ENCODE measurements at regions not wholly inside any gene's neighbourhood (a gene's known extent, or its start where the extent isn't known, plus 50 kb on each side); places are given as distances from the start of the nearest gene placed in this dataset.
"Not testable (repeated sequence)": the region's sequence is repeated elsewhere in the genome, so short reads cannot be mapped to it uniquely, and the experiment has no call there.

GRCh38 chr3:75395580-75396315 lies 268.4 kb upstream of the FRG2C start:
- DNase-seq: no peak

- no peak for DNase-seq
Observed at GRCh38 chr3:75396316-75396802, 267.8 kb upstream of the FRG2C start.

DNA sequence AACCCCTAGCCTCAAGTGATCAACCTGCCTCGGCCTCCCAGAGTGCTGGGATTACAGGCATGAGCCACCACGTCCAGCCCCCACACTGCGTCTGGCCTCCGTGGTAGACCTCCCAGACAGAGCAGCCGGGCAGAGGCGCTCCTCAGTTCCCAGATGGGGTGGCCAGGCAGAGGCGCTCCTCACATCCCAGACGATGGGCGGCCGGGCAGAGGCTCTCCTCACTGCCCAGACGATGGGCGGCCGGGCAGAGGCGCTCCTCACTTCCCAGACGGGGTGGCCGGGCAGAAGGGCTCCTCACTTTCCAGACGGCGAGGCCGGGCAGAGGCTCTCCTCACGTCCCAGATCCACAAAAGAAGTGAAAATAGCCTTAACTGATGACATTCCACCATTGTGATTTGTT lies 266.6 kb upstream of the FRG2C start:
- not testable (repeated sequence) for DNase-seq

DNA sequence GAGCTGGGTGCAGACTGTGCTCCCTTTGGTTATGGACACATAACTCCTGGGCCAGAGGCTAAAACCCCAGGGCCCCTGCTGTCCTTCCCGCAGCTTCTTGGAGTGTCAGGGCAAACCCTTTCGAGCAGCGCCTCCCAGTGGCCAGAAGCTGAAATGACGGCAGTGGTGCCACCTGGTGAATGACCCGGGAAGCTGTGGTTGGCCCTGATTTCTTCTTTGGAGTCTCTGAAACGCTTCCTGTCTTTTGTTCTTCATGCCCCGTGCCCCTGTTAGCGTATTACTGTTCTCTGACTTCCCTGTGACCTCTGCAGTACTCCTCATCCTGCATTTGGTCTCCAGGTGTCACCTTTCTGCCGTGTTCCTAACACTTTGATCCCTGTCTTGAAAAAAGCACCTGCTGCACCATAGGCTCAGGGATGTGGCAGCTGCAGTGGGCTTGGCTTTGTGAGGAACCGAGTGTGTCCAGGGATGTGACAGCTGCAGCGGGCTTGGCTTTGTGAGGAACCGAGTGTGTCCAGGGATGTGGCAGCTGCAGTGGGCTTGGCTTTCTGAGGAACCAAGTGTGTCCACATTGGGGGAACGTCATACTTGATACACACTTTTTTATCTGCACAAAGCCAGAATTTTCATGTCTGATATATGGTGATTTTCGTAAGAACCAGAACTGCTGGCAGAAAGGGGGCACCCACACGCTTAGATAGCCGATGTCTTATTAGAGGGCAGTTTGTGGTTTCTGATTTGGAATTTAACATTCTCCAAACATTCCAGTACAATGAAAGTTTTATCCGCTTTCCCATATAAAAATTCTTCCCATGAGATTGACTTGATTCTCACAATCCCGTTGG lies 241.8 kb upstream of the FRG2C start:
- peak; percentile 57 for DNase-seq

- not testable (repeated sequence) for DNase-seq
Observed at GRCh38 chr3:75425379-75425778, 238.7 kb upstream of the FRG2C start.

GRCh38 chr3:75427486-75427885 lies 236.6 kb upstream of the FRG2C start:
- not testable (repeated sequence) for DNase-seq

- not testable (repeated sequence) for DNase-seq
Observed at GRCh38 chr3:75427906-75428305, 236.2 kb upstream of the FRG2C start.

DNA sequence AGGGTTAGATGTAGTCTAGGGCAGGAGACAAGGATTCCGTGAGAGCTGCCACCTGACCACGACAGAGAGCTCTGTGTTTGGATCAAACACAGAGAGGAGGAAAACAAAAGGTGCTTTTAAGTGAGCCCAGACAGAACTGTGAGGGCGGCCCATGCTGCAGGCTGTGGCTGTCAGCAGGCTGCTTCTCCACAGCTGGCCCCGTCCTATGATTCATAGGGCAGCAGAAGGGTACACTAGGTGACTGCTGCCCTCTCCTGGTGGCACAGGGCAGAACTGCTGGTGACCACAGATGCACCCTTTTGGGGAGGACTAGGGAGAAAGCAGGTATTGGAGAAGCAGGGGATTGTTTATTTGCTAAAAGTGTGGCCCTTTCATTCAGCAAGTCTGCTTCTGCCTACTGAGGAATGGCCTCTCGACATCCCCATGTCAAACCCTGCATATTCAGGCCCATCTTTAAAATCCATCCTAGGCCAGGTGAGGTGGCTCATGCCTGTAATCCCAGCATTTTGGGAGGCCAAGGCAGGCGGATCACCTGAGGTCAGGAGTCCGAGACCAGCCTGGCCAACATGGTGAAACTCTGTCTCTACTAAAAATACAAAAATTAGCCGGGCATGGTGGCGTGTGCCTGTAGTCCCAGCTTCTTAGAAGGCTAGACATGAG lies 234.4 kb upstream of the FRG2C start:
- peak; percentile 70 for DNase-seq

- not testable (repeated sequence) for DNase-seq
Observed at GRCh38 chr3:75430406-75430805, 233.7 kb upstream of the FRG2C start.

DNA sequence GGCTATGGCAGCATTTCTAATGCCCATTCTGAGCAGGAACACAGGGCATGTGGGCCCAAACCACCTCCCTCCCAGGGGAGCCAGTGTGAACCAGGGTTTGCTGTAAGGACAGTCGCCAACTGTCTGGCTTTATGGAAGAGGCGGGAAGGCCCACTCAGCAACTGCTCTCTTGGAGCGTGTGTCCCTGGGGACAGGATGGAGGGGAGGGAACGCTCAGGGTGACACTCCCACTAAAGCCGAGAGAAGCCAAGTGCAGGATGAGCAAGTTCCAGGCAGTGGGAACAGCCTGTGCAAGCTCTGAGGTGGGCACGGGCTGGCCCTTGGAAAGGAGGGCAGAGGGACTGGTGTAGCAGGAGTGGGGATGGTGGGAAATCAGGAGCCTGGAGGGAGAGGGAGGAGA lies 233.0 kb upstream of the FRG2C start:
- not testable (repeated sequence) for DNase-seq

DNA sequence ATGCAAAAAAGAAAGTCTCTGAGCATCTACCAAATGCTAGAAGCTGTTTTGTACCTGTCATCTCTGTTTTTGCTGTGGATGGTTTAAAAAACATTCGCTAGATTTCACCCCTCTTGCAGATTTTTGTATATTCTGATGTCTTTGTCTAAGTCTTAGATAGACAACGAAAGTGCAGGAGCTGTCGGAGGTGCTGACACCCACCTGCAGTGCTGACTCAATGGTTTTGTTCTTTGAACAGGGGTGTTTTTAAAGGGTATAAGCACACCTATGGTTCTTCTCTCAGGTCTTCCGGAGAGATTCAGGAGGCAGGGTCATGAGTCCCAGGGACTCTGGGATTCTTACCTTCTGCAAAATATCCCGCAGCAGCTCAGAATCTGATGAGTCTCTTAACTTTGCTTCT lies 231.7 kb upstream of the FRG2C start:
- not testable (repeated sequence) for DNase-seq

DNA sequence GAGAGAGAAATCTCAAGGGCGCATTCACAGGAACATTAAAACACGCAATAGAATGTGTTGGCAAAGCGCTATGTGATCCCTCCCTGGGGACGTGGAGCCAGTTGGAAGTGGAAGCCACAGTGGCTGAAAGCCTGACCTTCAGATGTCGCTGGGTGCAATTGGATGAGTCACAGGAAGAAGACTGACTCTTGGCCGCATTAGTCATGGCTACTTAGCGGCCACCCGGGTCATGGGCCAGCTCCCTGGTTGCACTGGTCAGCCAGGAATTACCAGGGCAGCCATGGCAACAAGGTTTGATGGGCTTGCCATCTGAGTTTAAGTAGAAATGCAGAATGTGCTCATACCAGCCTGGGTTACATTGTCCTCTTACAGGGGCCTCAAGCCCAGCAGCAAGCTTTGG lies 231.2 kb upstream of the FRG2C start:
- DNase-seq: not testable (repeated sequence)

DNA sequence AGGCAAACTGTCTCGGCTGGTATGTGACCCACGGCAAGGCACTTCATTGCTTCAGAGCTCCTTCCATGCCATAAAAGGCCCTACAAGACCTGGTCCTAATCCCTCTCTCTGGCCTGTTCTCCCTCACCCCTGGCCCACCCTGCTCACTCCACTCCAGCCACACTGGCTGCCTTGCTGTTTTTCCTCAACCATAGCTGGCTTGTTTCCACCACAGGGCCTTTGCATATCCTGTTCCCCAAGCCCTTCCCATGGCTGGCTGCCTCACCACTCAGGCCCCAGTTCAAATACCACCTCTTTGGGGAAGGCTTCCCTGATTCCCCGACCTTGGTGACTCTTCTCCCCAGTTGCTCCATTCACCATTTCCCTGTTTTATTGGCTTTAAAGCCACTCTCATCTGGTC lies 230.8 kb upstream of the FRG2C start:
- DNase-seq: not testable (repeated sequence)

DNA sequence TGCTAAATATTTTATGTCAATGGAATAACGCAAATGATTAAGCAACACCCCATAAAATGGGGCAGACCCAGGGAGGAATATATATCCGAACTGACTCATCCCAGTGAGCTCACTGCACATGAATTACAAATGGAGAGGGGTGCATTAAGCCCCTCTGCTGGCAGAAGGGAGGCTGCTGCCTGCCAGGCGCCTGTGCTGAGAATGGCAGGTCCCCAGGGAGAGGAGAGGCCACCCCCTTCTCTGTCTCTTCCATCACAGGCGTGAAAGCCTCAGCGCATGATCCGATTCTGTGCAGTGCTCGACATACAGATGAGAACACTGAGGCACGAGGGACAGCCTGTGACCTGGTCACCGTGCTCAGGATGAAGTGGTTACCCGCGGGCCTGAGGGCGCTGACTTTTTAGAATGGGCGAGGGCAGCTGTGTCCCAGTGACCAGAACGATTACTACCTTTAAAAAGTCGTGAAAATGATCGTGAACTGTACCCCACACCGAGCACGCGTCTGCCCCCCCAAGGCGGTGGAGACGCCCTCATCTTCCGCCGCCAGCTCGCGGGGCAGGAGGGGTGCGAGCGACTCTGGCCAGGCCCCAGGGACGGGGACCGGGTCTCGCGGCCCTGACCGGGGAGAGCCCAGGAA lies 229.7 kb upstream of the FRG2C start:
- DNase-seq: not testable (repeated sequence)

- peak; percentile 97 for DNase-seq
Observed at GRCh38 chr3:75434913-75435793, 229.0 kb upstream of the FRG2C start.

DNA sequence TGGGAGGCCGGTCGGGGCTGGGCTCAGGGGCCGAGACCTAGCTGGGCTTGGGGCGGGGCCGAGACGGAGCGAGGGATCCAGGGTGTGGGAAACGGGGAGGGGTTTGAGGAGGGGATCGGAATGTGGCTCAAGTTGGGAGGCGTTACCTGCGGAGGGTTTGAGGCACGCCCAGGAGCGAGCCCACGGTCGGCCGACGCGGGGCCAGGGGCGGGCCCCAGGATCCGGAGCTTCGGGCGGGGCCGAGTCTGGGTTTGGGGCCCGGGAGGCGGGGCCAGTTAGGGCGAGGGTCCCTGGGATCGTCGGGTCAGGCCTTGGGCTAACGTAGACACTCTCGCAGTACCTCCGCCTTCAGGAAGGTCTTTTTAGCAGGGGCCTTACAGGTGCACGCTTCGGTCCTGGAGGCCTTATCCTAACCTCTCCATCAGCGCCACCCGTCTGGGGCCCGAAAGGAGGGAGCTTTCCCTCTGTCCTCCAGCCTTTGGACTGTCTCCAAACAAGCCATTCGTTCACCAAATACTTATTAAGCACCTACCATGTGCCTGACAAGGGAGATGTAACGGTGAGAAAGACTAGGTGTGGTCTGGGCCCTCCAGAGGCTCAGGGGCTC lies 228.2 kb upstream of the FRG2C start:
- not testable (repeated sequence) for DNase-seq

- not testable (repeated sequence) for DNase-seq
Observed at GRCh38 chr3:75440986-75441385, 223.1 kb upstream of the FRG2C start.

- DNase-seq: not testable (repeated sequence)
Observed at GRCh38 chr3:75444634-75445033, 219.5 kb upstream of the FRG2C start.

GRCh38 chr3:75445234-75445633 lies 218.9 kb upstream of the FRG2C start:
- not testable (repeated sequence) for DNase-seq

DNA sequence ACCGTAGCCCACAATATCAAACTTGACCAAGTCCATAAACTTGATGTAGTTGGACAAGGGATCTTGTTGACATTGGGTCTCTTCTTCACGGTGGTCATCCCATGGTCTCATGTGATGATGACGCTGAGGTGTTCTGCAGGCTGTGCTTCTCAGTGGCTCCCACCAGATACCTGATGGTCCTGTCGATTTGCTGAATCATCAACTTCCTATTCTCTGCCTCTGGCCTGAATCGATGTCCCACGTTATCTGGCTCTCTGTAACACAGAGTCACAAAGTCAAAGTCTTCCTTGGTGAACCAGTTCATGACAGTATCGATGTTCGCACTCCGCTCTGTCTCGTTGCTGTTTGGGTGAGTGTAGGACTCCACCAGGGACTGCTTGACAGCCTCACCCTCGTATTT lies 217.2 kb upstream of the FRG2C start:
- not testable (repeated sequence) for DNase-seq

DNA sequence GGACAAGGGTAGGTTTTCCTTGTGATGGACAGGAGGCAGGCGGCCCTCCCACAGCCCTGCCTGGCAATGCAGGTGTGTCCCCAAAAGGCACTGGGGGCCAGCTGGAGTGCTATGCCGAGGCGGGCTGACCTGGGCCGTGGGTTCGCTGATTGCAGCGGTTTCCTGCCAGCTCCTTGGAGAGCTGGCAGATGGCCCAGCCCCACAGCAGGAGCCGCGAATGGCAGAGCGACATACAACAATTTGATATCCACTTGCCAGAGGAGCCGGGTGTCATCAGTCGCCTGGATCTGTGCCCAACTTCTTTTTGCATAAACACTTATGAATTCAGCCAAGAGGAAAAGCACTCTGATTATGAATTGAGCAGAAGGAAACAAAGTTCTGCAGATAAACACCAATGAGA lies 210.8 kb upstream of the FRG2C start:
- not testable (repeated sequence) for DNase-seq
